ENCODE measurements at regions not wholly inside any gene's neighbourhood (a gene's known extent, or its start where the extent isn't known, plus 50 kb on each side); places are given as distances from the start of the nearest gene placed in this dataset.
"Not testable (repeated sequence)": the region's sequence is repeated elsewhere in the genome, so short reads cannot be mapped to it uniquely, and the experiment has no call there.

GRCh38 chr14:106480287-106480686 is 953.9 kb downstream of the TMEM121 start:
- H3K27ac ChIP-seq (ENCODE audit: insufficient read depth, low read depth, low read length); FAIRE-seq; POLR2A ChIA-PET: not testable (repeated sequence)

GRCh38 chr14:106482213-106482612 is 955.8 kb downstream of the TMEM121 start:
- CTCF ChIA-PET = not testable (repeated sequence)

More at GRCh38 chr14:106480287-106480686, 953.9 kb downstream of the TMEM121 start:
- H3K4me3 ChIP-seq (replicated peaks in 1 of 3; ENCODE audit: insufficient read depth in 1 of 3, low read depth in 1 of 3, low read length in 3 of 3); BruUV-seq (replicated peaks); H4K20me1 ChIP-seq (replicated peaks; ENCODE audit: control insufficient read depth, extremely low read depth, insufficient read depth, low read length); H3K9ac ChIP-seq (replicated peaks; ENCODE audit: extremely low read depth, insufficient read depth, low read length); intact Hi-C loops (cut with micrococcal nuclease); H3K4me2 ChIP-seq (ENCODE audit: insufficient read depth, low read length); H3K9me1 ChIP-seq (replicated peaks; ENCODE audit: control insufficient read depth, extremely low read depth, insufficient read depth, low read length); H3K4me1 ChIP-seq (ENCODE audit: control insufficient read depth, extremely low read depth, insufficient read depth, low read length); H3K9me3 ChIP-seq (replicated peaks; ENCODE audit: control insufficient read depth, insufficient read depth, low read length); H3K27me3 ChIP-seq (ENCODE audit: control insufficient read depth in 2 of 2, insufficient read depth in 2 of 2, low read length in 2 of 2); H3K79me2 ChIP-seq (ENCODE audit: control insufficient read depth, insufficient read depth, low read length); DNase-seq (ENCODE audit: low read depth, low spot score); CTCF ChIA-PET; H2AFZ ChIP-seq (ENCODE audit: low read depth, low read length); dilution Hi-C loops (cut with MboI; ENCODE audit: extremely low pct_ligation_motif_present, low sequenced_read_pairs); H3K36me3 ChIP-seq (ENCODE audit: control insufficient read depth in 2 of 2, extremely low read depth in 1 of 2, insufficient read depth in 2 of 2, low read length in 2 of 2): not testable (repeated sequence)

GRCh38 chr14:106487600-106487999 is 961.2 kb downstream of the TMEM121 start:
- intact Hi-C loops (cut with micrococcal nuclease) = no loop called here
- H2AFZ ChIP-seq (ENCODE audit: low read depth, low read length) = no peak overlapping the region
- no peak overlapping the region for H3K9ac ChIP-seq (replicated peaks; ENCODE audit: extremely low read depth, insufficient read depth, low read length)
- H3K4me1 ChIP-seq (ENCODE audit: control insufficient read depth, extremely low read depth, insufficient read depth, low read length) = no peaks in the 10 kb centered on the region
- H3K4me3 ChIP-seq (replicated peaks in 1 of 3; ENCODE audit: insufficient read depth in 1 of 3, low read depth in 1 of 3, low read length in 3 of 3) = no peak overlapping the region
- ChIA-PET CTCF (no interaction called here), POLR2A (no interaction called here)
- no peak for TF ChIP-seq JUN (IDR thresholded peaks at IDR 0.05; ENCODE audit: borderline replicate concordance, insufficient read depth, insufficient read length, low read depth)
- TF ChIP-seq CTCF (IDR thresholded peaks at IDR 0.05; ENCODE audit: extremely low read depth in 1 of 2, insufficient read depth in 1 of 2, low read depth in 1 of 2, low read length in 2 of 2) = no peak
- no peak for TF ChIP-seq GATA2 (IDR thresholded peaks at IDR 0.05; ENCODE audit: insufficient read depth, insufficient read length, low read depth, low read length)
- no peak for TF ChIP-seq POLR2A (IDR thresholded peaks at IDR 0.05; ENCODE audit: low read depth, low read length)
- TF ChIP-seq MAX (IDR thresholded peaks at IDR 0.05; ENCODE audit: insufficient read depth, insufficient read length) = no peak
- TF ChIP-seq MYC (IDR thresholded peaks at IDR 0.05; ENCODE audit: low read depth, low read length) = no peak
- no peak for TF ChIP-seq FOS (IDR thresholded peaks at IDR 0.05; ENCODE audit: borderline replicate concordance, insufficient read depth, low read length)
- no peak for TF ChIP-seq POLR2AphosphoS5 (IDR thresholded peaks at IDR 0.05; ENCODE audit: insufficient read depth, low read depth, low read length)
- TF ChIP-seq EZH2 (IDR thresholded peaks at IDR 0.05; ENCODE audit: borderline replicate concordance, low read depth, low read length, severe bottlenecking) = no peak
- no peaks in the 10 kb centered on the region for H3K79me2 ChIP-seq (ENCODE audit: control insufficient read depth, insufficient read depth, low read length)
- no peaks in the 10 kb centered on the region for H3K36me3 ChIP-seq (ENCODE audit: control insufficient read depth in 2 of 2, extremely low read depth in 1 of 2, insufficient read depth in 2 of 2, low read length in 2 of 2)
- no peaks in the 10 kb centered on the region for H3K9me1 ChIP-seq (replicated peaks; ENCODE audit: control insufficient read depth, extremely low read depth, insufficient read depth, low read length)
- DNase-seq (ENCODE audit: low read depth, low spot score) (no peak), FAIRE-seq (no peak)
- H3K27me3 ChIP-seq (ENCODE audit: control insufficient read depth in 2 of 2, insufficient read depth in 2 of 2, low read length in 2 of 2) = no peaks in the 10 kb centered on the region
- H3K9me3 ChIP-seq (replicated peaks; ENCODE audit: control insufficient read depth, insufficient read depth, low read length) = peaks cover 4% of the 10 kb centered on the region
- H3K27ac ChIP-seq (ENCODE audit: insufficient read depth, low read depth, low read length) = no peak overlapping the region
- no TSS peak for BruUV-seq (replicated peaks)
- H4K20me1 ChIP-seq (replicated peaks; ENCODE audit: control insufficient read depth, extremely low read depth, insufficient read depth, low read length) = no peaks in the 10 kb centered on the region
- no peak overlapping the region for H3K4me2 ChIP-seq (ENCODE audit: insufficient read depth, low read length)
- dilution Hi-C loops (cut with MboI; ENCODE audit: extremely low pct_ligation_motif_present, low sequenced_read_pairs) = no loop called here

More at GRCh38 chr14:106482213-106482612, 955.8 kb downstream of the TMEM121 start:
- H3K36me3 ChIP-seq (ENCODE audit: control insufficient read depth in 2 of 2, extremely low read depth in 1 of 2, insufficient read depth in 2 of 2, low read length in 2 of 2); H3K9me1 ChIP-seq (replicated peaks; ENCODE audit: control insufficient read depth, extremely low read depth, insufficient read depth, low read length); H3K4me3 ChIP-seq (replicated peaks in 1 of 3; ENCODE audit: insufficient read depth in 1 of 3, low read depth in 1 of 3, low read length in 3 of 3); POLR2A ChIA-PET; H3K79me2 ChIP-seq (ENCODE audit: control insufficient read depth, insufficient read depth, low read length); H3K9me3 ChIP-seq (replicated peaks; ENCODE audit: control insufficient read depth, insufficient read depth, low read length); H3K27me3 ChIP-seq (ENCODE audit: control insufficient read depth in 2 of 2, insufficient read depth in 2 of 2, low read length in 2 of 2); intact Hi-C loops (cut with micrococcal nuclease); H3K4me2 ChIP-seq (ENCODE audit: insufficient read depth, low read length); H3K27ac ChIP-seq (ENCODE audit: insufficient read depth, low read depth, low read length); H4K20me1 ChIP-seq (replicated peaks; ENCODE audit: control insufficient read depth, extremely low read depth, insufficient read depth, low read length); H2AFZ ChIP-seq (ENCODE audit: low read depth, low read length); DNase-seq (ENCODE audit: low read depth, low spot score); BruUV-seq (replicated peaks); H3K4me1 ChIP-seq (ENCODE audit: control insufficient read depth, extremely low read depth, insufficient read depth, low read length); FAIRE-seq; dilution Hi-C loops (cut with MboI; ENCODE audit: extremely low pct_ligation_motif_present, low sequenced_read_pairs); H3K9ac ChIP-seq (replicated peaks; ENCODE audit: extremely low read depth, insufficient read depth, low read length): not testable (repeated sequence)

All from endothelial cell of umbilical vein (primary cell).